NCI-H1092 treated with DMSO at 0.1 percent for 48 hours (cell line): ENCODE measurements at regions not wholly inside any gene's neighbourhood (a gene's known extent, or its start where the extent isn't known, plus 50 kb on each side); places are given as distances from the start of the nearest gene placed in this dataset.

Source experiments
- DNase-seq: peaks from one replicate; lab custom pipeline; 2025; lab: John Stamatoyannopoulos, UW

GRCh38 chr12:58794859-58795258 lies 125.4 kb downstream of the LRIG3 start:
- DNase-seq: no peak

- DNase-seq: no peak
These were observed 124.5 kb downstream of the LRIG3 start for GRCh38 chr12:58795825-58796224.

- no peak for DNase-seq
These were observed 118.3 kb downstream of the LRIG3 start for GRCh38 chr12:58801986-58802385.

GRCh38 chr12:58803908-58804307 lies 116.4 kb downstream of the LRIG3 start:
- no peak for DNase-seq

GRCh38 chr12:58804749-58805148 lies 115.6 kb downstream of the LRIG3 start:
- DNase-seq: no peak

GRCh38 chr12:58809064-58809607 lies 111.2 kb downstream of the LRIG3 start:
- DNase-seq: no peak

GRCh38 chr12:58811346-58811745 lies 109.0 kb downstream of the LRIG3 start:
- DNase-seq: no peak

- DNase-seq: no peak
These were observed 108.1 kb downstream of the LRIG3 start for GRCh38 chr12:58812214-58812613.

- no peak for DNase-seq
These were observed 106.3 kb downstream of the LRIG3 start for GRCh38 chr12:58814036-58814435.

GRCh38 chr12:58815235-58815634 lies 105.1 kb downstream of the LRIG3 start:
- no peak for DNase-seq

- DNase-seq: no peak
These were observed 101.8 kb downstream of the LRIG3 start for GRCh38 chr12:58818546-58818945.

GRCh38 chr12:58819345-58819744 lies 101.0 kb downstream of the LRIG3 start:
- no peak for DNase-seq

GRCh38 chr12:58819985-58820384 lies 100.3 kb downstream of the LRIG3 start:
- no peak for DNase-seq
